RWPE1 (cell line): ENCODE measurements at regions not wholly inside any gene's neighbourhood (a gene's known extent, or its start where the extent isn't known, plus 50 kb on each side); places are given as distances from the start of the nearest gene placed in this dataset.
"Not testable (repeated sequence)": the region's sequence is repeated elsewhere in the genome, so short reads cannot be mapped to it uniquely, and the experiment has no call there.

ENCODE experiments used
- CTCF ChIA-PET: fragments of 350-600 bp; sonication (Branson Sonifier 250); formaldehyde crosslinking; extraction: SDS; loops from one replicate; lab custom pipeline; 2021; lab: Yijun Ruan, JAX
- POLR2A ChIA-PET: fragments of 400-600 bp; formaldehyde crosslinking; extraction: SDS; loops from one replicate; lab custom pipeline; 2020; ENCODE audit warnings: antibody characterized with exemption; ENCODE audit not compliant: low non-redundant PET; lab: Yijun Ruan, JAX
- DNase-seq: peaks from one replicate; pipeline ENCODE4 v3.0.0; 2012; ENCODE audit warnings: low spot score
- H3K27ac ChIP-seq: fragments of 450-650 bp; 2 replicates; pipeline ENCODE4 v1.5.1; 2017
- CTCF ChIP-seq: fragments of 450-650 bp; conservative IDR thresholded peaks from 2 replicates; pipeline ENCODE4 v1.5.1; 2017; ENCODE audit warnings: low read depth, mild to moderate bottlenecking

- H3K27ac ChIP-seq = no peak overlapping the region
- no peak for TF ChIP-seq CTCF
- ChIA-PET POLR2A (no interaction called here), CTCF (interaction anchor here (0.7 kb wide), 1 partner anchor 682 kb away, joined by 3 read pairs; no protein-coding TSS in a partner anchor)
- DNase-seq = no peak
These were observed 163.4 kb upstream of the IL12B start for GRCh38 chr5:159493696-159494095.

GRCh38 chr5:159496773-159497172, 166.5 kb upstream of the IL12B start:
- ChIA-PET POLR2A (no interaction called here), CTCF (interaction anchor here (0.5 to 0.8 kb wide), 2 partner anchors 19 to 61 kb away, joined by 3 read pairs; no protein-coding TSS in a partner anchor)
- no peak for DNase-seq
- no peak for TF ChIP-seq CTCF
- no peak overlapping the region for H3K27ac ChIP-seq

GRCh38 chr5:159497221-159497620, 166.9 kb upstream of the IL12B start:
- CTCF ChIA-PET = interaction anchor here (0.6 kb wide), 1 partner anchor 484 kb away, joined by 3 read pairs; no protein-coding TSS in a partner anchor
- no peak for DNase-seq
- no peak for TF ChIP-seq CTCF
- POLR2A ChIA-PET = no interaction called here
- H3K27ac ChIP-seq = no peak overlapping the region

GRCh38 chr5:159498630-159499029, 168.3 kb upstream of the IL12B start:
- H3K27ac ChIP-seq = no peak overlapping the region
- TF ChIP-seq CTCF = no peak
- ChIA-PET CTCF (interaction anchor here (0.6 kb wide), 1 partner anchor 182 kb away, joined by 6 read pairs; no protein-coding TSS in a partner anchor), POLR2A (no interaction called here)
- DNase-seq = no peak

- H3K27ac ChIP-seq, DNase-seq, POLR2A ChIA-PET, CTCF ChIA-PET: not testable (repeated sequence)
These were observed 171.8 kb upstream of the IL12B start for GRCh38 chr5:159502116-159502515.

- CTCF ChIA-PET = interaction anchor here (2.2 kb wide), 1 partner anchor 13 kb away, joined by 9 read pairs; no protein-coding TSS in a partner anchor
- DNase-seq = no peak
- no peak for TF ChIP-seq CTCF
- H3K27ac ChIP-seq = no peak overlapping the region
- POLR2A ChIA-PET = no interaction called here
These were observed 172.9 kb upstream of the IL12B start for GRCh38 chr5:159503236-159503635.

GRCh38 chr5:159504106-159504856, 174.0 kb upstream of the IL12B start:
- H3K27ac ChIP-seq = no peak overlapping the region
- DNase-seq = no peak
- CTCF ChIA-PET = interaction anchor here (0.6 to 2.2 kb wide), 6 partner anchors 12 to 726 kb away, joined by 3 to 9 read pairs (median 6); no protein-coding TSS in a partner anchor

More at GRCh38 chr5:159504106-159504856, 174.0 kb upstream of the IL12B start:
- TF ChIP-seq CTCF = no peak
- POLR2A ChIA-PET = no interaction called here
